ENCODE measurements at regions not wholly inside any gene's neighbourhood (a gene's known extent, or its start where the extent isn't known, plus 50 kb on each side); places are given as distances from the start of the nearest gene placed in this dataset.
"Not testable (repeated sequence)": the region's sequence is repeated elsewhere in the genome, so short reads cannot be mapped to it uniquely, and the experiment has no call there.

DNA sequence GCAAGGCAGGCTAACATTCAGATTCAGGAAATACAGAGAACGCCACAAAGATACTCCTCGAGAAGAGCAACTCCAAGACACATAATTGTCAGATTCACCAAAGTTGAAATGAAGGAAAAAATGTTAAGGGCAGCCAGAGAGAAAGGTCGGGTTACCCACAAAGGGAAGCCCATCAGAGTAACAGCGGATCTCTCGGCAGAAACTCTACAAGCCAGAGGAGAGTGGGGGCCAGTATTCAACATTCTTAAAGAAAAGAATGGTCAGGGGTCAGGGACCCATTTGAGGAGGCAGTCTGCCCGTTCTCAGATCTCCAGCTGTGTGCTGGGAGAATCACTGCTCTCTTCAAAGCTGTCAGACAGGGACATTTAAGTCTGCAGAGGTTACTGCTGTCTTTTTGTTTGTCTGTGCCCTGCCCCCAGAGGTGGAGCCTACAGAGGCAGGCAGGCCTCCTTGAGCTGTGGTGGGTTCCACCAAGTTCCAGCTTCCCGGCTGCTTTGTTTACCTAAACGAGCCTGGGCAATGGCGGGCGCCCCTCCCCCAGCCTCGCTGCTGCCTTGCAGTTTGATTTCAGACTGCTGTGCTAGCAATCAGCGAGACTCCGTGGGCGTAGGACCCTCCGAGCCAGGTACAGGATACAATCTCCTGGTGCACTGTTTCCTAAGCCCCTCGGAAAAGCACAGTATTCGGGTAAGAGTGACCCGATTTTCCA is 526.5 kb upstream of the PPP2R3A start:
- TF ChIP-seq TAF1 (IDR thresholded peaks at IDR 0.05; ENCODE audit: borderline replicate concordance, low read depth, low read length); POLR2AphosphoS5 (IDR thresholded peaks at IDR 0.05; ENCODE audit: low read depth, low read length): not testable (repeated sequence)
